ENCODE measurements at regions not wholly inside any gene's neighbourhood (a gene's known extent, or its start where the extent isn't known, plus 50 kb on each side); places are given as distances from the start of the nearest gene placed in this dataset.
A peak's percentile ranks its signal among the peaks of the same experiment; 100 is the strongest.

DNA sequence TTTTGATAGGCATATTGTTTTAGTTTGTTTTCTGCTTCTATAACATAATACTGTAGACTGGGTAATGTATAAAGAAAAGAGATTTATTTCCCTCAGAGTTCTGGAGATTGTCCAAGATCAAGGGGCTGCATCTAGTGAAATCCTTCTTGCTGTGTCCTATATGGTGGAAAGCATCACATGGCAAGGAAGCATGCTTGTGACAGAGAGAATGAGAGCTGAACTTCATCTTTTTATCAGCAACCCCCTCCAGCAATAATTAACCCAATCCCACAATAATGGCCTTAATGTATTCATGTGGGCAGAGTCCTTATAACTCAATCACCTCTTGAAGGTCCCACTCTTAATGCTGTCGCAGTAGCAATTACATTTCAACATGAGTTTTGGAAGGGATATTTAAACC is 141.4 kb downstream of the CENPW start:
- no peak overlapping the region for H3K27ac Mint-ChIP-seq
- no peaks in the 10 kb centered on the region for H3K27me3 Mint-ChIP-seq
- DNase-seq (no peak), ATAC-seq (no peak)
- no peak overlapping the region for H3K4me3 Mint-ChIP-seq
- peaks cover 0 to 9% of the 10 kb centered on the region in 2 donors for H3K9me3 Mint-ChIP-seq
- no peaks in the 10 kb centered on the region for H3K4me1 Mint-ChIP-seq

DNA sequence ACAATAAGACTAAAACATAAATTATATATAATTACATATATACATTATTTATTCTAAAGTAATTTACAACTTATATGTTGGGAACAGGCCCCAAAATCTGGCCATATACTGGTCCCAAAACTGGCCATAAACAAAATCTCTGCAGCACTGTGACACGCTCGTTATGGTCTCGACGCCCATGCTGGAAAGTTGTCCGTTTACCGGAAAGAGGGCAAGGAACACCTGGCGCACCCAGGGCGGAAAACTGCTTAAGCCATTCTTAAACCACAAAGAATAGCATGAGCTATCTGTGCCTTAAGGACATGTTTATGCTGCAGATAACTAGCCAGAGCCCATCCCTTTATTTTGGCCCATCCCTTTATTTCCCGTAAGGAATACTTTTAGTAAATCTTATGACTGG is 164.9 kb downstream of the CENPW start:
- Mint-ChIP-seq H3K27me3 (peaks cover 7% of the 10 kb centered on the region), H3K4me3 (no peak overlapping the region), H3K4me1 (no peaks in the 10 kb centered on the region), H3K9me3 (peaks cover 0 to 36% of the 10 kb centered on the region in 2 donors), H3K27ac (no peak overlapping the region)
- DNase-seq (no peak), ATAC-seq (no peak)

GRCh38 chr6:126513198-126513597 is 173.3 kb downstream of the CENPW start:
- H3K27me3 Mint-ChIP-seq: no peaks in the 10 kb centered on the region

DNA sequence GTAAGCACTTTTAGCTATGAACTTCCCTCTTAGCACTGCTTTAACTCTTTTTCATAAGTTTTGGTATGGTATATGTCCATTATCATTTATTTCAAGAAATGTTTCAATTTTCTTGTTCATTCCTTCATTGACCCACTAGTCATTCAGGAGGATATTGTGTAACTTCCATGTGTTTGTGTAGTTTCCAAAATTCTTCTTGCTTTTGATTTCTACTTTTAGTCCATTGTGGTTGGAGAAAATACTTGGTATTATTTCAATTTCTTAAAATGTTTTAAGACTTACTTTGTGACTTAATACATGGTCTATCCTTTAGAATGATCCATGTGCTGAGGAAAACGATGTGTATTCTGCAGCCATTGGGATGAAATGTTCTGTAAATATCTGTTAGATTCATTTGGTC is 176.5 kb downstream of the CENPW start:
- H3K4me3 Mint-ChIP-seq: no peak overlapping the region
- no peaks in the 10 kb centered on the region for H3K27me3 Mint-ChIP-seq
- no peaks in the 10 kb centered on the region for H3K4me1 Mint-ChIP-seq
- peaks cover 5 to 19% of the 10 kb centered on the region in 2 donors for H3K9me3 Mint-ChIP-seq
- DNase-seq (no peak), ATAC-seq (no peak)
- no peak overlapping the region for H3K27ac Mint-ChIP-seq

More at GRCh38 chr6:126513198-126513597, 173.3 kb downstream of the CENPW start:
- Mint-ChIP-seq H3K4me3 (no peak overlapping the region), H3K9me3 (peaks cover 0 to 5% of the 10 kb centered on the region in 2 donors), H3K27ac (no peak overlapping the region), H3K4me1 (no peaks in the 10 kb centered on the region)
- no peak for ATAC-seq
- no peak for DNase-seq

DNA sequence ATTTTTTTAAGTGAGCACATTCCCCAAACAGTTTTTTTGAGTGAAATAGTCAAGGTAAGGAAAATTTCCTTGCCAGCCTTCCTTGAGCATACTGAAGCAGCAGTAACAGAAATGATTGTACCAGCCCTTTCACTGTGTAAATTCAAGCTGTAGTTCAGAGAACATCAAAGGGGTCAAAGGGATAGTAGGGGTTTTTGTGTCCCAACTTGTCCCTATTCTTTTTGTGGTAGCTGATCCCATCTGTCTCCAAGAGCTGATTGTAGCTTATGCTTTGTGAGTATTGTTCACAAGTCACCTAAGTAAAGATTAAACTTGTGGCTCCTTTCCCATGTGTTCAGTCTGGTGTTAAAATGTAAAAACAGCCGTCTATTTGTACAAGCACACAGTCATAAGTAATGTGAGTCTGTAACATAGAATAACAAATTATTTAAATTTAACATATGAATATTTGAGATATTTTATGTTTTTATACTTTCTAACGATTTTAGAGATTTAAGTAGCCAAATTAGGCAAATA is 185.0 kb downstream of the CENPW start:
- H3K4me3 Mint-ChIP-seq: no peak overlapping the region
- DNase-seq (no peak), ATAC-seq (no peak)
- H3K4me1 Mint-ChIP-seq: no peaks in the 10 kb centered on the region
- H3K27me3 Mint-ChIP-seq: peaks cover 6% of the 10 kb centered on the region
- peaks cover 0 to 6% of the 10 kb centered on the region in 2 donors for H3K9me3 Mint-ChIP-seq
- no peak overlapping the region for H3K27ac Mint-ChIP-seq

DNA sequence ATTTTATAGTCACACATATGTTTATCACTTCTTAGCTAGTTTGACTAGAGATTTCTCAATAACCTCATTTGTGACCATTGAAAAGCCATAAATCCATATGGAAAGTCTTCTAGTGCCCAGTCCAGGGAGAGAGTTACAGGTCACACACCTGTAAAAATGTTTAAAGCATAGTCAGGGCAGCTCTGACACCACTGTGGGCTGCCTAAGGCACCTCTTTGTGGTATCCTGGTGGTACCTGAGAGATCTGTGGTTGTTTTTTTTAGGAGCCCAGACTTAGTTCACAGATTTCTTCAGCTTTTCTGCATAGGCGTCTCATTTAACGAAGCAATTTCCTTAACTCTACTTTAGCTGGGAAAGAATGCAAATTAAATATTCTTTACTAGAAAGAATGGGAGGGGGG is 186.6 kb downstream of the CENPW start:
- Mint-ChIP-seq H3K4me3 (no peak overlapping the region), H3K27me3 (peaks cover 6% of the 10 kb centered on the region), H3K27ac (peak overlapping the region in 1 of 2 donors; percentile 22), H3K9me3 (no peaks in the 10 kb centered on the region), H3K4me1 (no peaks in the 10 kb centered on the region)
- DNase-seq (no peak), ATAC-seq (no peak)

- DNase-seq: no peak
- Mint-ChIP-seq H3K27me3 (peaks cover 6% of the 10 kb centered on the region), H3K4me3 (no peak overlapping the region), H3K27ac (no peak overlapping the region), H3K4me1 (no peaks in the 10 kb centered on the region), H3K9me3 (no peaks in the 10 kb centered on the region)
- no peak for ATAC-seq
These were observed 187.2 kb downstream of the CENPW start for GRCh38 chr6:126526996-126527606.

DNA sequence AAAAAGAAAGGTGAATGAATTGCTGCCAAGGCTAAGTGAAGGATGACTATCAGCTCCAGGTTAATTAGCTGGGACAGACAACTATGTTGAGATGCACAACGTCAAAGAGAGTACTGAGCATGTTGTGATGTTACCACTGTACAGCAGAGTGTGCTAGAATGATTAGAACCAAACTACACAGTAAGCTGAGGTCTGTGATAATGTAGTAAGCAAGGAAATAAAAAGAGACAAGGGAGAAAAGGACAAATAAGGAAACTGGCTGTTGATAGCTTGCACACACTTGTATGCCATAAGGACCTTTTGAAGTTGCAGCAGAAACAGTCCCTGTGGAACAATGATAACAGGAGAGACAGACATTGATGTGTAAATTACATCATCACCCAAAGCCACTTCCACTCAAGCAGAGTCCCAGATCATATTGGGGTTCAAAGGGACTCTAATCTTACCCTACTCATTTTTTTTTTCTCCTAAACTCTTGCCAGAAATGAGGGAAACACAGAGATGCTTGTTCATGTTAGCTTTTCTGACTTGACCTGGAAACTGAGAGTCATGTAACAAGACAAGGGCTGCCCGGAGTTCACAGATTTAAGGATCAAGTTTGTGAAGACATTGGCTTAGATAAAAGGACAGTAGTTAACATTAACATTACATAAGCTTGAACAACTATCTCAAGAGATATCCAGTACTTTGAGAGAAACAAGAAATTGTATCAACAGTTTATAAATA is 189.9 kb downstream of the CENPW start:
- DNase-seq (no peak), ATAC-seq (no peak)
- H3K27me3 Mint-ChIP-seq: peaks cover 6% of the 10 kb centered on the region
- H3K27ac Mint-ChIP-seq: no peak overlapping the region
- no peak overlapping the region for H3K4me3 Mint-ChIP-seq
- no peaks in the 10 kb centered on the region for H3K4me1 Mint-ChIP-seq
- H3K9me3 Mint-ChIP-seq: no peaks in the 10 kb centered on the region

DNA sequence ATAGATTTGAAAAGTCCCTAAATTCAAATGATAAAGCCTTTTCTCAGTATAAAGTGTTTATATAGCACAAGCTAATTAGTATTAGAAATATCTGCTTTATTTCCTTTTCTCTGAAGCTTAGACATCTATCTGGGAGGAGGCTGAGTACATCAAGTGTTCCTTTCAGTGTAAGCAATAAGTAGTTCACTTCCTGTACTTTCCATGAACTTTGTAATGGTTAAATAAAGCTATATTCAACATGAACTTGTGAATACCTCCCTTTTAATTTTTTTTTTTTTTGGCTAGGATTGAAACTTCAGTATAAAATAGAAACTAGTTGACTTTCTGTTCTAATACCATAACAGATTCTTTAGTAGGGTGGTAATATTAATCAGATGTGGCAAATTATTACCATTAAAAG is 190.9 kb downstream of the CENPW start:
- no peak for ATAC-seq
- Mint-ChIP-seq H3K4me3 (no peak overlapping the region), H3K4me1 (no peaks in the 10 kb centered on the region), H3K9me3 (no peaks in the 10 kb centered on the region), H3K27ac (no peak overlapping the region), H3K27me3 (peaks cover 6% of the 10 kb centered on the region)
- no peak for DNase-seq

DNA sequence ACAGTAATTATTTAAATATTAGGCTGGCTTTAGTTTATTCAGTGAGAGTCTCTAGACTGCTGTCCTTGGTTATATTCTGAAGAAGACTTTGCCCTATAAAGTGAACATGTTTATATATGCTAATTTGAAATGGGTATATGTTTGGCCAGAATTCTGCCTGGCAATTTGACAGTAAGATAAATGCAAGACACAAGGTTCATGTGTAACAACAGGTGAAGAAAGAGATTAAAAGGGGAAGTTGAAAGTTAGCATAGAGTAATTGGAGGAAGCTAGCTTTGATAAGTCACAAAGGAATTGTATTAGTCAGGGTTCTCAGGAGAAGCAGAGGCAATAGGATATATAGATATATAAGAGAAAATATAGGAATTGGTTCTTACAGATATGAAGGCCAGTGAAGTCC is 191.4 kb downstream of the CENPW start:
- no peak for DNase-seq
- no peak overlapping the region for H3K4me3 Mint-ChIP-seq
- no peak for ATAC-seq
- no peaks in the 10 kb centered on the region for H3K9me3 Mint-ChIP-seq
- H3K27ac Mint-ChIP-seq: no peak overlapping the region
- no peaks in the 10 kb centered on the region for H3K4me1 Mint-ChIP-seq
- H3K27me3 Mint-ChIP-seq: peaks cover 6% of the 10 kb centered on the region

DNA sequence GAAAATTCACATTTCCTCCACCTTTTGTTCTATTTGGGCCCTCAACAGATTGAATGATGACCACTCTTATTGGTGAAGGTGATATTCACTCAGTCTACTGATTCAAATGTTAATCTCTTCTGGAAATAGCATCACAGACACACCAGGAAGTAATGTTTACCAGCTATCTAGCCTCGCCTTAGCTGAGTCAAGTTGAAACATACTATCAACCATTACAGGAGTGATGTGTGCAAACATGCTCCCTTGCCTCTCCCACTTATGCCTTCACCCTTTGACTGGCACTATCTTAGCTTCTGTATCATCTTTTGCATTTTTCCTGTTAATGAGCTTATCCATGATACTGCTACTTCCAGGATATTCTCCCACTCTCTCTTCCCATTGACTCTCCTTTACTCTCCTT is 191.9 kb downstream of the CENPW start:
- no peak for ATAC-seq
- Mint-ChIP-seq H3K27me3 (peaks cover under 1% of the 10 kb centered on the region), H3K27ac (no peak overlapping the region), H3K4me1 (no peaks in the 10 kb centered on the region), H3K4me3 (no peak overlapping the region), H3K9me3 (no peaks in the 10 kb centered on the region)
- DNase-seq: no peak

GRCh38 chr6:126534401-126534800 is 194.5 kb downstream of the CENPW start:
- Mint-ChIP-seq H3K4me3 (no peak overlapping the region), H3K27me3 (no peaks in the 10 kb centered on the region), H3K27ac (no peak overlapping the region), H3K4me1 (no peaks in the 10 kb centered on the region), H3K9me3 (no peaks in the 10 kb centered on the region)
- ATAC-seq (no peak), DNase-seq (no peak)

GRCh38 chr6:126535138-126535537 is 195.2 kb downstream of the CENPW start:
- Mint-ChIP-seq H3K9me3 (no peaks in the 10 kb centered on the region), H3K27me3 (no peaks in the 10 kb centered on the region), H3K4me3 (no peak overlapping the region), H3K4me1 (no peaks in the 10 kb centered on the region), H3K27ac (no peak overlapping the region)
- DNase-seq: no peak
- ATAC-seq: no peak

DNA sequence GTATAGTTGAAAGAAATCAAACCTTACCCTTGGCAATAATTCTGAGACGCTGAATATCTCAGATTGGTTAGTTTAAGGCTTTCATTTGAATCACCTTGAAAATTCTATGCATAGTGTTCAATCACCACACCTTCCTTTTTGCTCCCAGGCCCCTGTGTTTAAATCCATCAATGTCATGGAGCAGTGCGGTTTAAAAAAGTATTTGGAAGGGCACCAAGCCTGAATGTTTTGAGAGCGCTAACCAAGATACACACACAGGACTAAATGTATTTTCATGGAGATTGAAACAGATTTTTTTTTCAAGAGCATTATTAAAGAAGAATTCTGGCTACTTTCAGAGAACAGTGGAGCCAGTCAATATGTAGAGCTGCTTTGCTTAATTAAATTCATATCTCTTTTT is 195.7 kb downstream of the CENPW start:
- ATAC-seq (no peak), DNase-seq (no peak)
- no peak overlapping the region for H3K27ac Mint-ChIP-seq
- H3K27me3 Mint-ChIP-seq: no peaks in the 10 kb centered on the region
- H3K4me1 Mint-ChIP-seq: no peaks in the 10 kb centered on the region
- no peaks in the 10 kb centered on the region for H3K9me3 Mint-ChIP-seq
- no peak overlapping the region for H3K4me3 Mint-ChIP-seq

GRCh38 chr6:126537061-126537816 is 197.3 kb downstream of the CENPW start:
- no peaks in the 10 kb centered on the region for H3K9me3 Mint-ChIP-seq
- H3K27ac Mint-ChIP-seq: no peak overlapping the region
- DNase-seq: no peak
- no peaks in the 10 kb centered on the region for H3K4me1 Mint-ChIP-seq
- H3K4me3 Mint-ChIP-seq: no peak overlapping the region
- no peak for ATAC-seq
- H3K27me3 Mint-ChIP-seq: no peaks in the 10 kb centered on the region

DNA sequence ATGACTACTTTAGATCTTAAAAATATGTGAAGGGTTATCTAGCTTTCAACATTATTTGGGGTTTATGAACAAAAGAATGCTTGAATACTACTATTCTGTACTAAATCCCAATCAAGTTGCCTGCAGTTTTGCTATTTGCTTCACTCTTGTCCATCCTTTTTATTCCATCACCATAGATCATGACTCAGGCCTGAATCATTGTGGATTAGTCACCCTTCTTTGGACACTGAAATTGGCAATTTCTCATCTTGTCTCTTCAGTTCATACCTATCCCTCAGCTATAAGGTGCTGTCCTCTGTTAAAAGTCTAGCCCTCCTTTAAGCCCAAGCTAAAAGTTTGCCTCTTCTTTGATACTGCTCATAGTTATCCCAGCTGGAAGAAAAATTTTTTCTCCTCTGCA is 199.1 kb downstream of the CENPW start:
- Mint-ChIP-seq H3K27me3 (no peaks in the 10 kb centered on the region), H3K9me3 (no peaks in the 10 kb centered on the region), H3K4me1 (no peaks in the 10 kb centered on the region), H3K4me3 (no peak overlapping the region), H3K27ac (no peak overlapping the region)
- DNase-seq (no peak), ATAC-seq (no peak)

Data from stimulated activated naive CD8-positive, alpha-beta T cell treated with anti-CD3 and anti-CD28 coated beads, Interleukin-15, amount 100 ng/mL, for 72 hours (primary cell).